Left lung (tissue), 4 donors: ENCODE measurements at regions not wholly inside any gene's neighbourhood (a gene's known extent, or its start where the extent isn't known, plus 50 kb on each side); places are given as distances from the start of the nearest gene placed in this dataset.

ENCODE experiments used
- ATAC-seq: fragments of 200-7000 bp; cut with Tn5 transposase; one replicate; pipeline ENCODE4 v1.9.1; 2020; ENCODE audit warnings: moderate library complexity
- DNase-seq, 4 donors: peaks; one replicate each; pipeline ENCODE4 v3.0.0-alpha.2; 2013 to 2020
- H3K27ac ChIP-seq, 2 donors: fragments of 200-600 bp; sonication (generic) in 1 of 2; one replicate each; pipeline versions ENCODE4 v1.5.0 to v1.8.0; 2020 to 2021
- H3K27me3 ChIP-seq, 2 donors: fragments of 200-600 bp; sonication (generic) in 1 of 2; one replicate each; pipeline versions ENCODE4 v1.5.0 to v1.8.0; 2020 to 2021
- H3K36me3 ChIP-seq, 2 donors: fragments of 200-600 bp; sonication (generic) in 1 of 2; one replicate each; pipeline versions ENCODE4 v1.5.0 to v1.8.0; 2020 to 2021
- H3K4me1 ChIP-seq, 2 donors: fragments of 200-600 bp; one replicate each; pipeline ENCODE4 v1.8.0; 2021
- H3K4me3 ChIP-seq, 2 donors: fragments of 200-600 bp; sonication (generic) in 1 of 2; one replicate each; pipeline versions ENCODE4 v1.5.0 to v1.8.0; 2020 to 2021; ENCODE audit warnings: mild to moderate bottlenecking in 1 of 2
- H3K9me3 ChIP-seq, 2 donors: fragments of 200-600 bp; sonication (generic) in 1 of 2; one replicate each; pipeline versions ENCODE4 v1.5.0 to v1.8.0; 2020 to 2021
- CTCF ChIP-seq, 2 donors: fragments of 200-600 bp; sonication (generic) in 1 of 2; IDR thresholded peaks; one replicate each; pipeline versions ENCODE4 v1.5.0 to v1.8.0; 2021; ENCODE audit warnings: antibody characterized with exemption in 2 of 2
- intact Hi-C, 2 donors: fragments of 100-400 bp; cut with DNase I; formaldehyde crosslinking; loops; one replicate each; pipeline versions ENCODE4 v1.11.2 to v1.14.2; 2022
- donor health status: DM: no; HTN: yes; CAD: no.
- donor health status: DM: no; HTN: no; CAD: no.

GRCh38 chr2:118773826-118774225 is 73.6 kb downstream of the EN1 start:
- no peaks in the 10 kb centered on the region for H3K36me3 ChIP-seq
- H3K27me3 ChIP-seq, result peaks cover 24 to 90% of the 10 kb centered on the region in 2 donors
- ATAC-seq (no peak), DNase-seq (no peak)
- no peak overlapping the region for H3K4me3 ChIP-seq
- no peaks in the 10 kb centered on the region for H3K9me3 ChIP-seq
- peaks cover 0 to 6% of the 10 kb centered on the region in 2 donors for H3K4me1 ChIP-seq
- TF ChIP-seq CTCF (IDR thresholded peaks at IDR 0.05), result no peak
- intact Hi-C loops, result no loop called here
- H3K27ac ChIP-seq, result no peak overlapping the region

DNA sequence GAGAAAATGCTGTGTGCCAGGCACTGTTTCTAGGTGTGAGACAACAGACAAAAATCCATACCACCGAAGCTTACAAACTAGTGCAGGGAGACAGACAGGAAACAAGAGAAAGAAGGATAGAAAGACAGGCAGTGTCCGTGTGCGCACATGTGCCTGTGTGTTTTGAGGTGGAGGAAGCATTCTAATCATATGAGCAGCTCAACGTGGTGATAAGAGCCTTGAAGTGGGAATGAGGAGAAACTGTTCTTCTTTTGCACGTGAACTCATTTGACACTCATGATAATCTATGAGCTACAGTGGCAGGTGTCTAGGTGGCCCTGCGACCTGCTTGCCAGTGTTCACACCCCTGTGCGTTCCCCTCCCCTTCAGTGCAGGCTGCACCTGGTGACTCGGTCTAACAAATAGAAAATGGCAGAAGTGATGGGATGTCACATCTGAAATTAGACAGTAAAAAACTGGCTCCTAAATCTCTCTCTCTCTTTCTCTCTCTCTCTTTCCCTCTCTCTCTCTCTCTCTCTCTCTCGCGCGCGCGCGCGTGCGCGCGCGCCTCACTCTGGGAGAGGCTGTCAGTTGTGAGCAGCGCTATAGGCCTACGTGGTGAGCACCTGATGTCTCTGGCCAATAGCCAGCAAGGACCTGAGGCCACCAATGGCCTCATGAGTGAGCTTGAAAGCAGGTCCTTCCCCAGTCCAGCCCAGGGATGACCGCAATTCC is 74.8 kb downstream of the EN1 start:
- H3K4me3 ChIP-seq, result no peak overlapping the region
- intact Hi-C loops, result no loop called here
- ATAC-seq, result no peak
- H3K27me3 ChIP-seq, result peaks cover 24 to 93% of the 10 kb centered on the region in 2 donors
- H3K9me3 ChIP-seq, result no peaks in the 10 kb centered on the region
- no peak for TF ChIP-seq CTCF (IDR thresholded peaks at IDR 0.05)
- DNase-seq, result no peak
- H3K4me1 ChIP-seq, result peaks cover 0 to 6% of the 10 kb centered on the region in 2 donors
- no peak overlapping the region for H3K27ac ChIP-seq
- H3K36me3 ChIP-seq, result no peaks in the 10 kb centered on the region

- no peak overlapping the region for H3K27ac ChIP-seq
- no peak for ATAC-seq
- peaks cover 0 to 4% of the 10 kb centered on the region in 2 donors for H3K4me1 ChIP-seq
- peaks cover 11 to 88% of the 10 kb centered on the region in 2 donors for H3K27me3 ChIP-seq
- DNase-seq, result no peak
- intact Hi-C loops, result no loop called here
- TF ChIP-seq CTCF (IDR thresholded peaks at IDR 0.05), result no peak
- H3K36me3 ChIP-seq, result no peaks in the 10 kb centered on the region
- no peak overlapping the region for H3K4me3 ChIP-seq
- H3K9me3 ChIP-seq, result no peaks in the 10 kb centered on the region
Measured at GRCh38 chr2:118769707-118770400, 77.6 kb downstream of the EN1 start.

DNA sequence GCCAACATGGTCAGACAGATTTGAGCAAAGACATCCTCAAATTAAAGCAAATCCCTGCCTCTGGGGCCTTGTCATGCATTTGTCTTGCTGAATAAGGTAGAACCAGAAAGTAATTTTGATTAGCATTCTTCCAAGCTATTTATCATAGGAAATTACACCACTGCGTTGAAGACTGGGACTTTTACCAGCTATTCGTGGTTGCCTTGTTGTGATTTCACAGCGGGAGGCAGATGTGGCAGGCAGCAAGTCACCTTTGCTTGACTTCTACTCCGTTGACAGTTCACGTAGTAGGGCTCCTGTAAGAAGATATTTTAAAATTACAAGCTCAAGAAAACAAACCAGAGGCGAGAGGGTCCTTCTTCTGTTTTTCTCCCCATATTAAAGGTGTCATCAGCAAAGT is 80.6 kb downstream of the EN1 start:
- Histone ChIP-seq H3K27me3 (peaks cover 7 to 89% of the 10 kb centered on the region in 2 donors), H3K27ac (no peak overlapping the region), H3K4me1 (no peaks in the 10 kb centered on the region), H3K36me3 (no peaks in the 10 kb centered on the region), H3K9me3 (no peaks in the 10 kb centered on the region), H3K4me3 (no peak overlapping the region)
- intact Hi-C loops, result no loop called here
- no peak for TF ChIP-seq CTCF (IDR thresholded peaks at IDR 0.05)
- no peak for DNase-seq
- ATAC-seq, result no peak

GRCh38 chr2:118764855-118765254 is 82.6 kb downstream of the EN1 start:
- peaks cover 0 to 79% of the 10 kb centered on the region in 2 donors for H3K27me3 ChIP-seq

More at GRCh38 chr2:118764855-118765254, 82.6 kb downstream of the EN1 start:
- no peaks in the 10 kb centered on the region for H3K36me3 ChIP-seq
- no peaks in the 10 kb centered on the region for H3K9me3 ChIP-seq
- DNase-seq, result no peak
- no peak overlapping the region for H3K4me3 ChIP-seq
- no peak for ATAC-seq
- intact Hi-C loops, result no loop called here
- H3K4me1 ChIP-seq, result no peaks in the 10 kb centered on the region
- TF ChIP-seq CTCF (IDR thresholded peaks at IDR 0.05), result no peak
- H3K27ac ChIP-seq, result no peak overlapping the region
